GM12878 (cell line): ENCODE measurements at regions not wholly inside any gene's neighbourhood (a gene's known extent, or its start where the extent isn't known, plus 50 kb on each side); places are given as distances from the start of the nearest gene placed in this dataset.

ENCODE experiments used
- ATAC-seq: fragments of 200-7000 bp; cut with Tn5 transposase; 3 replicates; pipeline ENCODE4 v1.9.1; 2020; ENCODE audit warnings: mild to moderate bottlenecking, moderate library complexity
- BruUV-seq: library from RNA; stranded (reverse); fragments of 400-500 nt; replicated peaks from 2 replicates; lab custom pipeline; 2021; lab: Mats Ljungman, UMichigan
- CTCF ChIA-PET: fragments of 300-600 bp; sonication (Branson Sonifier 250); formaldehyde crosslinking; extraction: SDS; loops from one replicate; lab custom pipeline; 2021; ENCODE audit warnings: inconsistent platforms; lab: Yijun Ruan, JAX
- POLR2A ChIA-PET: fragments of 350-600 bp; formaldehyde crosslinking; extraction: SDS; loops from one replicate; lab custom pipeline; 2021; ENCODE audit warnings: inconsistent platforms; lab: Charles Lee
- RAD21 ChIA-PET: fragments of 300-600 bp; sonication (Branson Sonifier 250); formaldehyde crosslinking; loops from one replicate; lab custom pipeline; 2023; ENCODE audit warnings: antibody characterized with exemption; ENCODE audit not compliant: unreplicated experiment; lab: Charles Lee
- SMC1A ChIA-PET: fragments of 300-600 bp; sonication (Branson Sonifier 250); formaldehyde crosslinking; loops from one replicate; lab custom pipeline; 2023; ENCODE audit not compliant: unreplicated experiment, uncharacterized antibody; lab: Charles Lee
- DNase-seq: peaks from one replicate; pipeline ENCODE4 v3.0.0-alpha.2; 2011; ENCODE audit warnings: low read depth, low spot score
- FAIRE-seq: peaks from 3 replicates; lab custom pipeline; 2011; peaks lifted over from hg19 to GRCh38; lab: Jason Lieb, UNC
- H2AFZ ChIP-seq: 2 replicates; pipeline ENCODE4 v1.6.0; 2011; ENCODE audit warnings: low read depth, low read length, control low read depth; ENCODE audit not compliant: control insufficient read depth
- H3K27ac ChIP-seq: 2 replicates; pipeline ENCODE4 v1.5.1; 2011; ENCODE audit warnings: control low read depth; ENCODE audit not compliant: control insufficient read depth, insufficient read depth
- H3K27me3 ChIP-seq, 2 experiments: replicated peaks in 1 of 2; 2 replicates each; pipeline versions ENCODE4 v1.6.0 to v1.6.1; 2011; ENCODE audit warnings: low read length in 1 of 2; ENCODE audit not compliant: control insufficient read depth in 2 of 2, insufficient read depth in 2 of 2
- H3K36me3 ChIP-seq, 2 experiments: 2 replicates each; pipeline ENCODE4 v1.5.1; 2011; ENCODE audit warnings: low read length in 1 of 2; ENCODE audit not compliant: control insufficient read depth in 2 of 2, insufficient read depth in 2 of 2
- H3K4me1 ChIP-seq: 2 replicates; pipeline ENCODE4 v1.6.1; 2011; ENCODE audit warnings: mild to moderate bottlenecking, low read length, moderate library complexity, mixed read lengths; ENCODE audit not compliant: control insufficient read depth, insufficient read depth
- H3K4me2 ChIP-seq: 2 replicates; pipeline ENCODE4 v1.6.0; 2011; ENCODE audit warnings: control low read depth; ENCODE audit not compliant: control insufficient read depth, insufficient read depth
- H3K4me3 ChIP-seq: fragments of 200-600 bp; sonication (generic); 2 replicates; pipeline ENCODE4 v1.5.1; 2016
- H3K79me2 ChIP-seq: 2 replicates; pipeline ENCODE4 v1.6.0; 2011; ENCODE audit warnings: low read length; ENCODE audit not compliant: control insufficient read depth, insufficient read depth
- H3K9ac ChIP-seq: 2 replicates; pipeline ENCODE4 v1.8.0; 2011; ENCODE audit warnings: low read length, control low read depth, mixed read lengths; ENCODE audit not compliant: control insufficient read depth, insufficient read depth
- H3K9me3 ChIP-seq: replicated peaks from 3 replicates; pipeline ENCODE4 v1.5.1; 2011; ENCODE audit warnings: mild to moderate bottlenecking, low read length; ENCODE audit not compliant: control insufficient read depth, insufficient read depth
- H4K20me1 ChIP-seq: 2 replicates; pipeline ENCODE4 v1.6.0; 2011; ENCODE audit not compliant: control insufficient read depth, insufficient read depth
- BRCA1 ChIP-seq: IDR thresholded peaks from 2 replicates; pipeline ENCODE4 v1.6.1; 2011; ENCODE audit warnings: low read depth, low read length, improper control_type of control experiment
- CBX5 ChIP-seq: sonication (generic); IDR thresholded peaks from 2 replicates; pipeline ENCODE4 v1.6.1; 2016; ENCODE audit warnings: low read depth, moderate library complexity, mild to moderate bottlenecking, inconsistent platforms
- CREM ChIP-seq: IDR thresholded peaks from 2 replicates; pipeline ENCODE4 v1.6.1; 2014; ENCODE audit warnings: antibody characterized with exemption, low read depth
- DPF2 ChIP-seq: fragments of 450-650 bp; IDR thresholded peaks from 2 replicates; pipeline ENCODE4 v1.6.1; 2017; ENCODE audit warnings: mild to moderate bottlenecking
- EED ChIP-seq: sonication (generic); IDR thresholded peaks from 2 replicates; pipeline ENCODE4 v1.6.1; 2016; ENCODE audit warnings: antibody characterized with exemption, low read depth
- EZH2 ChIP-seq: IDR thresholded peaks from 2 replicates; pipeline ENCODE4 v1.6.1; 2012; ENCODE audit warnings: low read depth, mild to moderate bottlenecking, control low read depth, inconsistent platforms, low read length, borderline replicate concordance; ENCODE audit not compliant: control insufficient read depth
- IKZF1 ChIP-seq: fragments of 450-650 bp; conservative IDR thresholded peaks from 2 replicates; pipeline ENCODE4 v1.6.1; 2017; ENCODE audit warnings: antibody characterized with exemption, mild to moderate bottlenecking
- MEF2B ChIP-seq: fragments of 450-650 bp; IDR thresholded peaks from 2 replicates; pipeline ENCODE4 v1.6.1; 2018; ENCODE audit warnings: mild to moderate bottlenecking, moderate library complexity; ENCODE audit not compliant: partially characterized antibody, poor library complexity, severe bottlenecking
- NKRF ChIP-seq: fragments of 450-650 bp; conservative IDR thresholded peaks from 2 replicates; pipeline ENCODE4 v1.6.1; 2017; ENCODE audit warnings: mild to moderate bottlenecking, moderate library complexity
- POLR2AphosphoS2 ChIP-seq: IDR thresholded peaks from 2 replicates; pipeline ENCODE4 v1.6.1; 2011; ENCODE audit warnings: low read depth, mild to moderate bottlenecking, low read length, improper control_type of control experiment, moderate library complexity
- POU2F2 ChIP-seq: IDR thresholded peaks from 3 replicates; pipeline ENCODE4 v1.6.1; 2011; ENCODE audit warnings: low read depth, mild to moderate bottlenecking, low read length, borderline replicate concordance
- RBBP5 ChIP-seq: fragments of 200-600 bp; sonication (generic); conservative IDR thresholded peaks from 2 replicates; pipeline ENCODE4 v1.6.1; 2016
- SMC3 ChIP-seq: IDR thresholded peaks from 2 replicates; pipeline ENCODE4 v1.6.1; 2011; ENCODE audit warnings: low read length, improper control_type of control experiment, borderline replicate concordance
- SP1 ChIP-seq: IDR thresholded peaks from one replicate; pipeline ENCODE4 v1.6.1; 2011; ENCODE audit warnings: low read depth, low read length
- TCF7 ChIP-seq: IDR thresholded peaks from 2 replicates; pipeline ENCODE4 v1.6.1; 2014; ENCODE audit warnings: antibody characterized with exemption, borderline replicate concordance
- WRNIP1 ChIP-seq: IDR thresholded peaks from 2 replicates; pipeline ENCODE4 v1.6.1; 2011; ENCODE audit warnings: low read depth, low read length, improper control_type of control experiment, borderline replicate concordance
- YY1 ChIP-seq: IDR thresholded peaks from 2 replicates; pipeline ENCODE4 v1.6.1; 2011; ENCODE audit warnings: low read depth, mild to moderate bottlenecking, low read length
- ZSCAN29 ChIP-seq: fragments of 450-650 bp; IDR thresholded peaks from 2 replicates; pipeline ENCODE4 v1.6.1; 2017; ENCODE audit warnings: mild to moderate bottlenecking, moderate library complexity
- ZZZ3 ChIP-seq: IDR thresholded peaks from 2 replicates; pipeline ENCODE4 v1.6.1; 2011; ENCODE audit warnings: low read depth; ENCODE audit not compliant: control insufficient read depth, insufficient read length
- WGBS: methylation state at CpG from one replicate; pipeline ENCODE4 v1.1.6; 2016; ENCODE audit warnings: low lambda C conversion rate; ENCODE audit not compliant: insufficient replicate concordance, insufficient coverage; ENCODE audit errors: missing lambda C conversion rate; 5-methylcytosine and 5-hydroxymethylcytosine counted together
- in situ Hi-C: fragments of 300-500 bp; cut with MboI; formaldehyde crosslinking; loops from 9 replicates; pipeline ENCODE4 v1.14.3; 2018; ENCODE audit warnings: mixed read lengths
- intact Hi-C: fragments of 100-400 bp; cut with micrococcal nuclease; formaldehyde crosslinking; loops from one replicate; pipeline ENCODE4 v1.14.2; 2022; ENCODE audit not compliant: unreplicated experiment
- TF ChIP-seq, protein P1 (sequence below): fragments of 450-650 bp; IDR thresholded peaks from 2 replicates; pipeline ENCODE4 v1.6.1; 2014; ENCODE audit warnings: mild to moderate bottlenecking

DNA sequence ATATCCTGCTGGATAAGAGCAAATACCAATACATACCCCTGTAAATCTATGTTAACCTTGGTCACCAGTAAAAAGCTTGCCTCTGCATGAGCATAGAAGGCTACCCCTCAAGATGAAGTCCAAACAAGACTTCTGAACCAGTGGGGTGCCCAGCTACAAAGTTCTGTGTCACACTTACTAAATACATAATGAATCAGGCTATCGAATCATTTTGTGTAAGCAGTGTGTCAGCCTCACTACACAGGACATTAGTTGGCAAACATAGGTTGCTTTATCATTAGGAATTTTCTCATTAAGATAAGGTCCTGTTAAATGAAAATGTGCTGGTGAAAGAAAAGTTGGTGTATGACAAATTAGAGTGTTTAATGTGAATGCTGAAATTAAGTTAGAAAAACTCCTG, 452.0 kb downstream of the MFSD1 start:
- H4K20me1 ChIP-seq, result no peaks in the 10 kb centered on the region
- FAIRE-seq, result no peak
- no peak overlapping the region for H3K4me2 ChIP-seq
- no peak overlapping the region for H3K27ac ChIP-seq
- no peaks in the 10 kb centered on the region; the same call in 2 of the 3 replicates for H3K9me3 ChIP-seq
- no peak for TF ChIP-seq EZH2
- no peak for TF ChIP-seq SP1
- TF ChIP-seq CREM, result no peak
- no peak for TF ChIP-seq EED
- no peak for TF ChIP-seq YY1
- TF ChIP-seq SMC3, result no peak
- TF ChIP-seq RBBP5, result no peak
- no peak for TF ChIP-seq POLR2AphosphoS2
- no peak for TF ChIP-seq ZZZ3
- no peak for TF ChIP-seq TCF7
- no peak for TF ChIP-seq NKRF
- no peak for TF ChIP-seq WRNIP1
- no peak for TF ChIP-seq POU2F2
- TF ChIP-seq BRCA1, result no peak
- no peak for TF ChIP-seq CBX5
- TF ChIP-seq DPF2, result no peak
- TF ChIP-seq MEF2B, result no peak
- TF ChIP-seq, protein P1, sequence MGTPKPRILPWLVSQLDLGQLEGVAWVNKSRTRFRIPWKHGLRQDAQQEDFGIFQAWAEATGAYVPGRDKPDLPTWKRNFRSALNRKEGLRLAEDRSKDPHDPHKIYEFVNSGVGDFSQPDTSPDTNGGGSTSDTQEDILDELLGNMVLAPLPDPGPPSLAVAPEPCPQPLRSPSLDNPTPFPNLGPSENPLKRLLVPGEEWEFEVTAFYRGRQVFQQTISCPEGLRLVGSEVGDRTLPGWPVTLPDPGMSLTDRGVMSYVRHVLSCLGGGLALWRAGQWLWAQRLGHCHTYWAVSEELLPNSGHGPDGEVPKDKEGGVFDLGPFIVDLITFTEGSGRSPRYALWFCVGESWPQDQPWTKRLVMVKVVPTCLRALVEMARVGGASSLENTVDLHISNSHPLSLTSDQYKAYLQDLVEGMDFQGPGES, result no peak
- no peak for TF ChIP-seq IKZF1
- no peak for TF ChIP-seq ZSCAN29
- H3K27me3 ChIP-seq, result no peaks in the 10 kb centered on the region
- ATAC-seq, result no peak
- H2AFZ ChIP-seq, result no peak overlapping the region
- BruUV-seq, result no TSS peak
- POLR2A ChIA-PET, result no interaction called here
- no peak overlapping the region for H3K4me3 ChIP-seq
- SMC1A ChIA-PET, result interaction anchor here (1.0 kb wide), 1 partner anchor 407 kb away, joined by 5 read pairs; no protein-coding TSS in a partner anchor
- 90% methylated on average over 1 of the region's 1 CpG for WGBS
- intact Hi-C loops (loop anchor here (2.0 kb wide), 1 partner anchor 123 kb away; no protein-coding TSS in a partner anchor), in situ Hi-C loops (no loop called here)
- no peak for DNase-seq
- no peaks in the 10 kb centered on the region for H3K36me3 ChIP-seq
- no peaks in the 10 kb centered on the region for H3K4me1 ChIP-seq
- H3K9ac ChIP-seq, result no peak overlapping the region
- RAD21 ChIA-PET, result no interaction called here
- CTCF ChIA-PET, result interaction anchor here (0.9 to 4.3 kb wide), 4 partner anchors 122 to 409 kb away, joined by 3 to 29 read pairs (median 6); no protein-coding TSS in a partner anchor
- H3K79me2 ChIP-seq, result no peaks in the 10 kb centered on the region
